ENCODE measurements at regions not wholly inside any gene's neighbourhood (a gene's known extent, or its start where the extent isn't known, plus 50 kb on each side); places are given as distances from the start of the nearest gene placed in this dataset.

- H3K27ac ChIP-seq (replicated peaks) = no peak overlapping the region
- no peak for DNase-seq (ENCODE audit: low read depth in 1 of 2, low spot score in 1 of 2)
- TF ChIP-seq REST (IDR thresholded peaks at IDR 0.05; ENCODE audit: insufficient replicate concordance, low read depth) = no peak
- no peak for TF ChIP-seq GABPA (IDR thresholded peaks at IDR 0.05; ENCODE audit: low read depth)
- TF ChIP-seq POLR2AphosphoS5 (IDR thresholded peaks at IDR 0.05; ENCODE audit: low read depth) = no peak
- TF ChIP-seq CTCF (IDR thresholded peaks at IDR 0.05; ENCODE audit: insufficient read depth, low read length) = no peak
- TF ChIP-seq SPI1 (IDR thresholded peaks at IDR 0.05; ENCODE audit: borderline replicate concordance, low read depth) = no peak
- no peak overlapping the region for H3K4me3 ChIP-seq (replicated peaks; ENCODE audit: insufficient read depth, low read length)
- no peaks in the 10 kb centered on the region for H3K27me3 ChIP-seq (ENCODE audit: insufficient read depth, poor library complexity, severe bottlenecking)
These were observed 153.9 kb upstream of the TPM1 start for GRCh38 chr15:62888623-62889022.

- TF ChIP-seq CTCF (IDR thresholded peaks at IDR 0.05; ENCODE audit: insufficient read depth, low read length) (no peak), REST (IDR thresholded peaks at IDR 0.05; ENCODE audit: insufficient replicate concordance, low read depth) (no peak), SPI1 (IDR thresholded peaks at IDR 0.05; ENCODE audit: borderline replicate concordance, low read depth) (no peak), GABPA (IDR thresholded peaks at IDR 0.05; ENCODE audit: low read depth) (no peak), POLR2AphosphoS5 (IDR thresholded peaks at IDR 0.05; ENCODE audit: low read depth) (no peak)
- DNase-seq (ENCODE audit: low read depth in 1 of 2, low spot score in 1 of 2) = no peak
- Histone ChIP-seq H3K4me3 (replicated peaks; ENCODE audit: insufficient read depth, low read length) (no peak overlapping the region), H3K27me3 (ENCODE audit: insufficient read depth, poor library complexity, severe bottlenecking) (no peaks in the 10 kb centered on the region), H3K27ac (replicated peaks) (no peak overlapping the region)
These were observed 153.3 kb upstream of the TPM1 start for GRCh38 chr15:62889141-62889661.

- no peak for TF ChIP-seq REST (IDR thresholded peaks at IDR 0.05; ENCODE audit: insufficient replicate concordance, low read depth)
- no peak for TF ChIP-seq SPI1 (IDR thresholded peaks at IDR 0.05; ENCODE audit: borderline replicate concordance, low read depth)
- TF ChIP-seq GABPA (IDR thresholded peaks at IDR 0.05; ENCODE audit: low read depth) = no peak
- TF ChIP-seq POLR2AphosphoS5 (IDR thresholded peaks at IDR 0.05; ENCODE audit: low read depth) = no peak
- TF ChIP-seq CTCF (IDR thresholded peaks at IDR 0.05; ENCODE audit: insufficient read depth, low read length) = no peak
- DNase-seq (ENCODE audit: low read depth in 1 of 2, low spot score in 1 of 2) = no peak
- no peak overlapping the region for H3K4me3 ChIP-seq (replicated peaks; ENCODE audit: insufficient read depth, low read length)
- H3K27ac ChIP-seq (replicated peaks) = no peak overlapping the region
- no peaks in the 10 kb centered on the region for H3K27me3 ChIP-seq (ENCODE audit: insufficient read depth, poor library complexity, severe bottlenecking)
These were observed 152.6 kb upstream of the TPM1 start for GRCh38 chr15:62889734-62890505.
